Kidney epithelial cell (primary cell): ENCODE measurements at regions not wholly inside any gene's neighbourhood (a gene's known extent, or its start where the extent isn't known, plus 50 kb on each side); places are given as distances from the start of the nearest gene placed in this dataset.

Experiments used
- DNase-seq: peaks from one replicate; pipeline ENCODE4 v3.0.0-alpha.2; 2010; ENCODE audit warnings: low read depth
- H3K27me3 ChIP-seq: 2 replicates; pipeline ENCODE4 v1.6.0; 2011; ENCODE audit warnings: low read length; ENCODE audit not compliant: control insufficient read depth, insufficient read depth
- H3K36me3 ChIP-seq: 2 replicates; pipeline ENCODE4 v1.5.1; 2011; ENCODE audit warnings: low read length; ENCODE audit not compliant: control insufficient read depth, insufficient read depth
- H3K4me3 ChIP-seq: 2 replicates; pipeline ENCODE4 v1.5.1; 2011; ENCODE audit warnings: low read depth, mild to moderate bottlenecking, control low read depth, low read length
- CTCF ChIP-seq: IDR thresholded peaks from 2 replicates; pipeline ENCODE4 v1.5.1; 2011; ENCODE audit warnings: mild to moderate bottlenecking, moderate library complexity, low read length, control low read depth, inconsistent platforms; ENCODE audit not compliant: insufficient read depth, poor library complexity, severe bottlenecking

GRCh38 chr6:19034986-19035385, 647.8 kb downstream of the RNF144B start:
- no peak for TF ChIP-seq CTCF
- H3K27me3 ChIP-seq = no peaks in the 10 kb centered on the region
- DNase-seq = no peak
- H3K4me3 ChIP-seq = no peak overlapping the region
- H3K36me3 ChIP-seq = no peaks in the 10 kb centered on the region

- H3K27me3 ChIP-seq = no peaks in the 10 kb centered on the region
- no peak for DNase-seq
- H3K36me3 ChIP-seq = no peaks in the 10 kb centered on the region
- no peak overlapping the region for H3K4me3 ChIP-seq
- TF ChIP-seq CTCF = no peak
Measured at GRCh38 chr6:19035461-19036195, 648.5 kb downstream of the RNF144B start.

- DNase-seq = no peak
- no peaks in the 10 kb centered on the region for H3K27me3 ChIP-seq
- no peak overlapping the region for H3K4me3 ChIP-seq
- H3K36me3 ChIP-seq = no peaks in the 10 kb centered on the region
- no peak for TF ChIP-seq CTCF
Measured at GRCh38 chr6:19036196-19036555, 649.0 kb downstream of the RNF144B start.

- H3K36me3 ChIP-seq = no peaks in the 10 kb centered on the region
- TF ChIP-seq CTCF = no peak
- DNase-seq = no peak
- H3K27me3 ChIP-seq = no peaks in the 10 kb centered on the region
- H3K4me3 ChIP-seq = no peak overlapping the region
Measured at GRCh38 chr6:19037607-19038006, 650.5 kb downstream of the RNF144B start.

GRCh38 chr6:19039287-19039686, 652.1 kb downstream of the RNF144B start:
- Histone ChIP-seq H3K4me3 (no peak overlapping the region), H3K27me3 (no peaks in the 10 kb centered on the region), H3K36me3 (no peaks in the 10 kb centered on the region)
- no peak for TF ChIP-seq CTCF
- DNase-seq = no peak

- TF ChIP-seq CTCF = no peak
- Histone ChIP-seq H3K36me3 (no peaks in the 10 kb centered on the region), H3K27me3 (no peaks in the 10 kb centered on the region), H3K4me3 (no peak overlapping the region)
- no peak for DNase-seq
Measured at GRCh38 chr6:19041906-19042305, 654.8 kb downstream of the RNF144B start.
